ENCODE measurements at regions not wholly inside any gene's neighbourhood (a gene's known extent, or its start where the extent isn't known, plus 50 kb on each side); places are given as distances from the start of the nearest gene placed in this dataset.
"Not testable (repeated sequence)": the region's sequence is repeated elsewhere in the genome, so short reads cannot be mapped to it uniquely, and the experiment has no call there.

- TF ChIP-seq, protein P1, sequence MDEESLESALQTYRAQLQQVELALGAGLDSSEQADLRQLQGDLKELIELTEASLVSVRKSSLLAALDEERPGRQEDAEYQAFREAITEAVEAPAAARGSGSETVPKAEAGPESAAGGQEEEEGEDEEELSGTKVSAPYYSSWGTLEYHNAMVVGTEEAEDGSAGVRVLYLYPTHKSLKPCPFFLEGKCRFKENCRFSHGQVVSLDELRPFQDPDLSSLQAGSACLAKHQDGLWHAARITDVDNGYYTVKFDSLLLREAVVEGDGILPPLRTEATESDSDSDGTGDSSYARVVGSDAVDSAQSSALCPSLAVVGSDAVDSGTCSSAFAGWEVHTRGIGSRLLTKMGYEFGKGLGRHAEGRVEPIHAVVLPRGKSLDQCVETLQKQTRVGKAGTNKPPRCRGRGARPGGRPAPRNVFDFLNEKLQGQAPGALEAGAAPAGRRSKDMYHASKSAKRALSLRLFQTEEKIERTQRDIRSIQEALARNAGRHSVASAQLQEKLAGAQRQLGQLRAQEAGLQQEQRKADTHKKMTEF (CRISPR knock-in tag; IDR thresholded peaks at IDR 0.05) = not testable (repeated sequence)
- TF ChIP-seq CTCF (CRISPR knock-in tag; IDR thresholded peaks at IDR 0.05); MBD4 (IDR thresholded peaks at IDR 0.05; ENCODE audit: borderline replicate concordance, low read length); PTBP1 (IDR thresholded peaks at IDR 0.05; ENCODE audit: low read depth, low read length, poor library complexity, severe bottlenecking); ZNF512 (CRISPR knock-in tag; IDR thresholded peaks at IDR 0.05); IKZF1 (IDR thresholded peaks at IDR 0.05); ZNF468 (CRISPR knock-in tag; IDR thresholded peaks at IDR 0.05); MAFK (conservative IDR thresholded peaks at IDR 0.05 in 1 of 2, IDR thresholded peaks at IDR 0.05 in 1 of 2; ENCODE audit: low read length in 2 of 2): not testable (repeated sequence)
These were observed 270.1 kb upstream of the PREP start for GRCh38 chr6:105672856-105673538.
